Omental fat pad (tissue), 3 donors: ENCODE measurements at regions not wholly inside any gene's neighbourhood (a gene's known extent, or its start where the extent isn't known, plus 50 kb on each side); places are given as distances from the start of the nearest gene placed in this dataset.

Experiments
- ATAC-seq: fragments of 150-250 bp; one replicate; pipeline ENCODE4 v1.9.1; 2016; ENCODE audit warnings: mild to moderate bottlenecking, moderate library complexity; ENCODE audit not compliant: low FRiP score
- DNase-seq: peaks from one replicate; pipeline ENCODE4 v3.0.0-alpha.2; 2019; ENCODE audit warnings: low spot score
- TF ChIP-seq, protein P1 (sequence below), 3 donors: fragments of 450-650 bp; IDR thresholded peaks; one replicate each; pipeline ENCODE4 v1.5.1; 2016 to 2017; ENCODE audit warnings: antibody characterized with exemption in 3 of 3, mild to moderate bottlenecking in 3 of 3, moderate library complexity in 2 of 3

DNA sequence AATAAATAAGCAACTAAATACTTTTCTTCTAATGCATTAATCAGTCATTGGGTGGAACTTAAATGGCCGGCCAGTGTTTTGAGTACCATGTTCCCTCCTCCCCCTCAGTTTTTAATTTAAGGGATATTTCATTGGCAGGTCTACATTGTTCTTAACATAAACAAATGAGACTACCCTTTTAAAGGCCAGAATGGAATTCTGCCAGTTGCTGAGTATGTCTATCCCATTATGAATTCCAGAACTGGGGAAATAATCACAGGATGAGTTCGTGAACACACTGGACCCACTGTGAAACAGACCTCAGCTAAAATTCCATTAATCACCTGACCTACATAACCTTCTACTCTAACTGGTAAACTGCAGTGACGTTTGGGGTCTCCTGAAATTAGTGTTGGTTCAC, 305.5 kb upstream of the PKN2 start:
- no peak for ATAC-seq
- TF ChIP-seq, protein P1, sequence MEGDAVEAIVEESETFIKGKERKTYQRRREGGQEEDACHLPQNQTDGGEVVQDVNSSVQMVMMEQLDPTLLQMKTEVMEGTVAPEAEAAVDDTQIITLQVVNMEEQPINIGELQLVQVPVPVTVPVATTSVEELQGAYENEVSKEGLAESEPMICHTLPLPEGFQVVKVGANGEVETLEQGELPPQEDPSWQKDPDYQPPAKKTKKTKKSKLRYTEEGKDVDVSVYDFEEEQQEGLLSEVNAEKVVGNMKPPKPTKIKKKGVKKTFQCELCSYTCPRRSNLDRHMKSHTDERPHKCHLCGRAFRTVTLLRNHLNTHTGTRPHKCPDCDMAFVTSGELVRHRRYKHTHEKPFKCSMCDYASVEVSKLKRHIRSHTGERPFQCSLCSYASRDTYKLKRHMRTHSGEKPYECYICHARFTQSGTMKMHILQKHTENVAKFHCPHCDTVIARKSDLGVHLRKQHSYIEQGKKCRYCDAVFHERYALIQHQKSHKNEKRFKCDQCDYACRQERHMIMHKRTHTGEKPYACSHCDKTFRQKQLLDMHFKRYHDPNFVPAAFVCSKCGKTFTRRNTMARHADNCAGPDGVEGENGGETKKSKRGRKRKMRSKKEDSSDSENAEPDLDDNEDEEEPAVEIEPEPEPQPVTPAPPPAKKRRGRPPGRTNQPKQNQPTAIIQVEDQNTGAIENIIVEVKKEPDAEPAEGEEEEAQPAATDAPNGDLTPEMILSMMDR (IDR thresholded peaks at IDR 0.05), result no peak

DNA sequence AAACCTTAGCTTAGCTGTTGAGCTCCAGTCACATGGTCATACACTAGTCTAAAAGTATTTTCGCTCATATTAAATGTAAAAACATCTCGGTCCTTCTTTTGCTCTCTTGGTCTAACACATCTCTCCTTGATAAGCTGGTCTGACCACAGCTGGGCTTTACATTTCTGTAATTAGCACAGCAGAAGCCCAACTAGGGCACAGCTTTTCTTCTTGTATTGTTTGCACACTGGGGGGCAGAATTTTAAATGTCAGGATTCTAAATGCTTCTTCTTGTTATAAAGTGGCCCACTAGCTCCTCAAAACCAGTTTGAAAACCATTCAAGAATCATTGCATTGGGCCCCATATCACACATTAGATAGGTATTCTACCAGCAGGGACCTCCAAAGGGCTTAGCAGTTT, 289.1 kb upstream of the PKN2 start:
- TF ChIP-seq, protein P1 (IDR thresholded peaks at IDR 0.05), result no peak
- DNase-seq (no peak), ATAC-seq (no peak)

More for the DNA sequence above, 305.5 kb upstream of the PKN2 start:
- no peak for DNase-seq

DNA sequence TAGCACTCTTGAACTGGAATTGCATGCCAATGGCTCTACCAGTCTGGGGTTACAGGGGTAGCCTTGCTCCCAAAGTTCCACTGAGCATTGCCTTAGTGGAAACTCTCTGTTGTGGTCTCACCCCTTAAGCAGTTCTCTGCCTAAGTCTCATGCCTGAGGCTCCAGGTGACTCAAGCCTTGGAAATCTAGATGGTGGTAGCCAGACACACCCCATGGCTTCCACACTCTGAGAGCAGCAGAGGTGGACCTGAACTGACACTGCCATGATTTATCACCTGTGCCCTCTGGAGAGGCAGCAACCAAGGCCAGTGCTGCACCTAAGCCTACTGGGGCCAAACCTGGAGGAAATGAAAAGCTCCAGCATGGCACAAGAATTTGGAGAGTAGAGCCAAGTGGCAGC, 285.7 kb upstream of the PKN2 start:
- TF ChIP-seq, protein P1 (IDR thresholded peaks at IDR 0.05), result no peak
- no peak for DNase-seq
- no peak for ATAC-seq

DNA sequence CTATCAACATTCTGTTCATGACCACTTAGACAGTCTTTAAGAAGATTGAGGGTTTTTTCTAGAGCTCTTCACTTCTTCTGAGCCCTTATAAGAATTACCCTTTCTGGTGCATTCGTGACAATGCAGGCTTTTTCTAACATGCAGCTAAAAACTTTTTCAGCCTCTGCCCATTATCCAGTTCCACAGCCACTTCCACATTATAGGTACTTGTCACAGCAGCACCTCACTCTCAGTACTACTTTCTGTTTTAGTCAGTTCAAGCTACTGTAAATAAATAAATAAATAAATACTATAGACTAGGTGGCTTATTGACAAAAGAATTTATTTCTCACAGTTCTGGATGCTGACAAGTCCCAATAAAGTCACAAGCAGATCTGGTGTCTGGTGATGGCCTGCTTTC, 284.4 kb upstream of the PKN2 start:
- DNase-seq (no peak), ATAC-seq (no peak)
- TF ChIP-seq, protein P1 (IDR thresholded peaks at IDR 0.05), result no peak

DNA sequence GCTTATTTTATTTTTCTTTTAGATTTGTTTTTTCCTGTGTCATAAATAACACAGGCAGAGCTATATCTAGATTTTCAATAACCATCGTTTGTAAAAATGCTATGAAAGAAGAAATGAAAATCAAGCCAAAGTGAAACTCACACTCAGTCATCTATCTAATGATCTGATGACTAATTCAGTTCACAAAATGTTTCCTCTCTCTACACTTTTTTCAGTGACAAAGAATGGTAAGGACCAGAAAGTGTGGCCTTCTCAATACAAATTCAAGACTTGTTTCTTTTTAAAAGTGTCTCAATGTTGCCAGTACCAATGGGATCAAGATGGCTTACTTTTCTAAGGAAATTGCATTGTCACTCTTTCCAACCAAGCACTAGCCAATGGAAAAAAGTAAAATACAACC, 282.8 kb upstream of the PKN2 start:
- DNase-seq (no peak), ATAC-seq (no peak)
- TF ChIP-seq, protein P1 (IDR thresholded peaks at IDR 0.05), result no peak

DNA sequence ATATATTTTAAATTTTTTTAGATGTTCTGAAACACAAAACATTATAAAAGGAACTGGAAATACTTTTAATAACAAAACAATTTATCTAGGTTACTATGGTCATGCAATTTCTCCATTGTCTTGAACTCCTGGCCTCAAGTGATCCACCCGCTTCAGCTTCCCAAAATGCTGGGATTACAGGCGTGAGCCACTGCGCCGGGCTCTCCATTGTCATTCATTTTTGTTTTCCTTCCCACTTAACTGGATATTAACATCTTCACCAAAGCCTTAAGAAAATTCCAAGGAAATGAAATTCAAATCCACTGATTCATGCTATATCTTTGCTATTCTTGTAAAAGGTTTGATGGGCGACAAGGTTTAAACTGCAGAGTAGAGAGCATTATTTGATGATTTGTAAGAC, 279.5 kb upstream of the PKN2 start:
- no peak for ATAC-seq
- TF ChIP-seq, protein P1 (IDR thresholded peaks at IDR 0.05), result no peak

DNA sequence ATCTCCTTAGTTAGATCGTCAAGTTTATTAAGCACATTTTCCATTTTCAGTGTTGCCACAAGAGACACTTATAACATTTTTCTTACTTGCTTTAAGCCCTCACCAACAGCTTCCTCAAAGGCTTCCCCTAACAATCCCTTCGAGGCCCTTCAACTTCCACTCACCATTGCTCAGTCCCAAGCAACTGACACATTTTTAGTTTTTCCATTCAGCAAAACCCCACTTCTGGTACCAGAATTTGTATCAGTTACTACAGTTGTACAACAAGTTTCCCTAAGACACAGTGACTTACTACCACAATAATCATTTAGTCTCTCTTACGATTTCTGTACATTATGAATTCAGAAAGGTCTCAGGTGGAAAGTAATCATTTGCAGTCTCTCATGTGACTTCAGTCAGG, 276.8 kb upstream of the PKN2 start:
- DNase-seq (no peak), ATAC-seq (no peak)
- TF ChIP-seq, protein P1 (IDR thresholded peaks at IDR 0.05), result no peak

More for the DNA sequence above, 279.5 kb upstream of the PKN2 start:
- no peak for DNase-seq
